ENCODE measurements at regions not wholly inside any gene's neighbourhood (a gene's known extent, or its start where the extent isn't known, plus 50 kb on each side); places are given as distances from the start of the nearest gene placed in this dataset.
"Not testable (repeated sequence)": the region's sequence is repeated elsewhere in the genome, so short reads cannot be mapped to it uniquely, and the experiment has no call there.

DNA sequence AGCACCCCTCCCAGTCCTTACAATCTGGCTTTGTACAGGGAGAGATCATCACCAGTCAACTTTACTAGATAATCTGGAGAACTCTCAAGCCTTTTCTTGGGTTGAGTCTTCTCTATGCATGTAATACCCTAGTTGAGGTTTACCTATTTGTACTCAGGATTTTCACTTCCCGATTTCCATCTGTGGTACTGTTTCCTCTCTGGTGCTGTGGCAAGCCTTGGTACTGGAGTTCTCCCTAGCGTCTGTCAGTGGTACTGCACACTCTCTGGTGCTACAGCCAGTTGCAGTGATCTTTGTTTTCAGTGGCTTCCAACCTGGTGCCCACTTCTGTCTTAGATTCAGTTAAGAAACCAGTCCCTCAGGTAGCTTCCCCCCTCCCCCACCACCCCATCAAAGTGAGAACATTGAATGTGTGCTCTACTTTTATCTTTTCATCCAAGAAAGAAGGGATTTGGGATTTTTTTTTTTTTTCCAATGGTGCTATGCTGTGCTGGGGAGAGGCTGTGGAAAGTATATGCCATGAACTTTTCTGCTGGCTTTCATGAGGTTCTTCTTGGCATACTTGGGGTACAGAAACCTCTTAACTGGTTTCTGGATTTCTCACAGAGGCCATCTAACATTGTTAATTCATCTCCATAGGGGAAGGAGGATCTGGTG, 69.4 kb upstream of the EVL start:
- peak; percentile 32 to 35 for DNase-seq (ENCODE audit: low read depth in 1 of 2, low spot score in 1 of 2)

DNA sequence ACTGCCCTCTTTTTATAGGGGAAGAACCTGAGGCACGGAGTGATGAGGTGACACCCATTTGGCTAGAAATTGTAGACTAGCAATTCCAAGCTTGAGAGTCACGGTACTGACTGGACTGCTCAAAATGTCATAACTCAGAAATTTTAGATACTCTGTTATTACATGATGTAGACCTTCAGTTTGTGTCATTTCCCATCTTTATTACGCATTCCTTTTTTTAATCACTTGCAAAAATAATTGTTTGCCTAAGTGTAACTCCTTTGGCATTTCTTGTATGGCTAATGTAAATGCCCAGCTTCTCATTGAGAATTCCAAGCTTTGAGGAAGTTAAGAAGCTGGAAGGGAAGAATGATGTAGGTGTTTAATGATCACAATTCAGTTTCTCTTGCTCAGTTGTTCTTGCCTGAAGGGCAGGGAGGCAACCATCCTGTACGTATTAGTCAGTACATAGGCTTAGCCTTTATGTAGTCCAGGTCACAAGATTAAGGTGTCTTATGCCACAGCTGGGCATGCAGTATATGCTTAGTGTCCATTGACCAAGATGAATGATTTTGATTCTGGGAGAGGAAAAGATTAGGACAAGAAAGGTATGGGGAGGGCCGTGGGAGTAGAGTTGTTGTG, 68.2 kb upstream of the EVL start:
- no peak for DNase-seq (ENCODE audit: low read depth in 1 of 2, low spot score in 1 of 2)

DNA sequence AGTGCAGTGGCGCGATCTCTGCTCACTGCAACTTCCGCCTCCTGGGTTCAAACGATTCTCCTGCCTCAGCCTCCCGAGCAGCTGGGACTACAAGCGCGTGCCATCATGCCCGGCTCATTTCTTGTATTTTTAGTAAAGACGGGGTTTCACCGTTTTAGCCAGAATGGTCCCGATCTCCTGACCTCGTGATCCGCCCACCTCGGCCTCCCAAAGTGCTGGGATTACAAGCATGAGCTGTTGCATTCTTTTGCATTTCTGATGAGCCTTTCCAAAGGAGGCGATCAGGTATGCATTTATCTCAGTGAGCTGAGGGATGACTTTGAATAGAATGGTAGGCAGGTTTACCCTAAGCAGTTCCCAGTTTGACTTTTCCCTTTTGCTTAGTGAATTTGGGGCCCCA, 64.8 kb upstream of the EVL start:
- DNase-seq (ENCODE audit: low read depth in 1 of 2, low spot score in 1 of 2) = not testable (repeated sequence)

DNA sequence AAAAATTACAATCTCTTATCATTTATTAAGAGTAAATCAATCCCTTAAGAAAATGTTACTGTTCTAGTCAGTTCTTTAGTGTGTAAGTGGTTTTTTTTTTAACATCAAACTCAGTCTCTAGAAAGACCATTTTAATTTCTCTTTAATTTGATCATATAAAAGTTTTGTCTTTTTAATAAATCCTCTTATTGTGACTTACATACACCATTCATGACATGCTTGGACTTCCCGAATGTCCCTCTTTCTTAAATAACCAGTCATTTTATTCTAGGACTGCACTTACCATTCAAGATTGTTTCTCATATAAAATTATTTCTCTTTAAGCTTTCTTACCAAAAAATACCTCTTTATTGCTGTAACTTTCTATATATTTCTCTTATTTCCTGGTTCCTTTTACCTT, 60.8 kb upstream of the EVL start:
- DNase-seq (ENCODE audit: low read depth in 1 of 2, low spot score in 1 of 2) = no peak

DNA sequence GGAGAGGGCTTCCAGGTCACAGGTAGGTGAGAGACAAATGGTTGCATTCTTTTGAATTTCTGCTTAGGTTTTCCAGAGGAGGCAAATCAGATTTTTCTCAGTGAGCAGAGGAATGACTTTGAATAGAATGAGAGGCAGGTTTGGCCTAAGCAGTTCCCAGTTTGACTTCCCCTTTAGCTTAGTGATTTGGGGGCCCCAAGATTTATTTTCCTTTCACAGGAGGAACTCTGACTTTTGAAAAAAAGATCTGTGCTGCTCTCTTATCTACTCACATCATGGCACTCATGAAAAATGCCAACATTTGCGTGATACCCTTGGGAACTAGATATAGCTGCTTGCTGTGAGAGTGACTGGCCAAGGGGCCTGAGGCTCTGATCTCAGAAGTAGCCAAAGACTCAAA, 58.0 kb upstream of the EVL start:
- no peak for DNase-seq (ENCODE audit: low read depth in 1 of 2, low spot score in 1 of 2)

DNA sequence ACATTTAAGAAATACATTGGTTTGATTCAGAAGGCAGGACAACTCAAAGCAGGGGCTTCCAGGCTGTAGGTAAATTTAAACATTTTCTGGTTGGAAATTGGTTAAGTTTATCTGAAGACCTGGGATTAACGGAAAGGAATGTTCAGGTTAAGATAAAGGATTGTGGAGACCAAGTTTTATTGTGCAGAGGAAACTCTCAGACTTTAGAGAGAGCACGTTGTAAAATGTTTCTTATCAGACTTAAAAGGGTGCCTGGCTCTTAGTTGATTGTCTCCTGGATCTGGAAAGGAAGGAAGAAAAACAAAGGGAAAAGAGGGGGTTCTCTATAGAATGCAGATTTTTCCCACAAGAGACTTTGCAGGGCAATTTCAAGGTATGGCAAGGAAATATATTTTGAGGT, 55.4 kb upstream of the EVL start:
- not testable (repeated sequence) for DNase-seq (ENCODE audit: low read depth in 1 of 2, low spot score in 1 of 2)

DNA sequence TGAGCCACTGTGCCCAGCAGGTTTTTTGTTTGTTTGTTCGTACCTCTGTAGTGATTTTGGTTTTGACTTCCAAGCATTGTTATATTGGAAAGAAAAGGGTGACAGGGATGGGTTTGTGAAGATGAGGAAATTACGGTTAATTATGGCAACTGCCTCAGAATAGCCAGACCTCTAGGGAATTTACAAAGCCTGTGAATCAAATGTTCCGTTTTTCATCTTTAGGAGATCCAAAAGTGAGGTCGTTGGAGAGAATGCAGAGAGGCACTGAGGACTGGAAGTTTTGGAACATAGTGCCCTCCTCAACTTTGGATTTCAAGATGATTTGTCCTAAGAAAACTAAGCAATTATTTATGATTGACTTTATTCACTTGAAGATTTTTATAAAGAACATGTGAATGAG, 54.5 kb upstream of the EVL start:
- DNase-seq (ENCODE audit: low read depth in 1 of 2, low spot score in 1 of 2) = no peak

DNA sequence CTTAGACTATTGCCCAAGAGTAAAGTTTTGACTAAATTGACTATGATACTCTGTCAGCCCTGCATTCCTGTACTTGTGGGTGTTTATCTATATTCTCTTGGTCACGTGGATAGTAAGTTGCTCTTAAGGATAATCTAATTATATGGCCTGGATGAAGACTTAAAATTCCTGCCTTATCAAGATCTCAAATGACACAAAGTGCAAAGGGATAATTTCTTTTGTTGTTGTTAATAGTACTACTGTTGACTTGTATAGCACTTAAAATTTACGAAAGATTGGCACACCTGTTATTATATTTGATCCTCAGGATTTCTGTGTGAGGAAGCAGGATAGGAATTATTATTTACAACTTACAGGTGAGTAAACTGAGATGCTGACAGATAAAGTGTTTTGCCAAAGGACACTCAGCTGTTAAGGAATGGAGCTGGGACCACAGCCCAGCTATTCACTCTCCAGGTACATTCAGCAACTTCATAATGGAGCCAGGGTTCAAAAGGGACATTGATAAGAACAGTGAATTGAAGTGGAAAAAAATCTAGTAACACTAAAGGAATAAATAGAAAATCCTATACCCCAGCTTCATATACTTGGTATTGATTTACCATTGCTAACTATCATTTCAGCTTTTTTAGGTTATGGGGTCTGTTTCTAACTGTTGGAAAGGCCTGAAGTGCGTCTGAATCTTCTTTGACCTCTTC, 53.4 kb upstream of the EVL start:
- DNase-seq (ENCODE audit: low read depth in 1 of 2, low spot score in 1 of 2) = no peak

DNA sequence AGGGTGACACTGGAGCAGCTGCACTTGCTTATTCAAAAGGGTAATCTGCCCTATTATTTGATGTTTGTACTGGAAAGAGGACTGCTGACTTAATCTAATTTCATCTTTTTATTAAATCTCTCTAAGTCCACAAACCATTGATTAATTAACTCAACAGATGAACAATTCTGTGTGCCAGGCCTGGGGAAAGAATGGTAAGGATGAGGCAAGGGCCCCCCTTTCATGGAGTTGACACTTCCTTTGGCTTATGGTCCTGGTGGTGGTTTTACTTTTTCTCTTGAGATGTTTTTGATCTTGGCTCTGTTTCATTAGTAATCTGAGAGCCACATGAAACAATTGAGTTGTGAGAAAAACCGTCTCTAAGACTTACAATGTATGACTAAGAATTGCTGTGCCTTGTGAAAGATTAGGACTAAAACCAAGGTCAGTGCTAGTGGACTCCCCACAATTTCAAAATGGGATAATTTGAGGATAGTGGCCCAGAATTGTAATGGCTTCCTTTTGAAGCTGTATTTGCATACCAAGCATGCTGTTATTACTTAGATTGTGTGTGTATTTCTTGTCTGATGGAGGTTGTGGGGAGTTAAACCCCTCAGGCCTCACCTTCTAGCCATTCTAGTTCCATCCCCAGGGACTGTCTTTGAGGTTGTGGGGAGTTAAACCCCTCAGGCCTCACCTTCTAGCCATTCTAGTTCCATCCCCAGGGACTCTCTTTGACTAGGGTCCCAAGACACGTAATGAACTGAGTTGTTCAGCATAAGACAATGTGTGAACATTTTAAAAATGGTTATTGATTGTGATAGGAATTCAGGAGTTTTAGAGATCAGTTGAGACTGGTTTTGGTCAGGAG, 52.5 kb upstream of the EVL start:
- DNase-seq (ENCODE audit: low read depth in 1 of 2, low spot score in 1 of 2) = no peak

DNA sequence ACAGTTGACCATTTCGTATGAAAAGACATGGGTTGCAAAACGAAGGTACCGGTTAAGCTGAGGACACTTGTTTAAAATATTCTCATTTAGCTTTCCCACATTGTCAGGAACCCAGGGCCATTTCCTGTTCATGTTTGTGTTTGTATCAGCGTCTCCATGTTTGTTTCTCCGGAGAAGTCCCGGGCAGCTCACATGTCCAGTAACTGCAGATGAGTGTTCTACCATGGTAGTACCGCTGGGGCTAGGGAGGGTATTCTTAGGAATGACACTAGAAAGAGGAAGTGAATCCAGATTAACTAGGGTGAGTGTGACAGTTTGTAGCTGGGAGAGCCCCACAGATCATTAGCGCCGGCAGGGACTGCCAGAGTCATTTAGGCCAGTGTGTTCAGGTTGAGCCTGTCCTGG, 50.0 kb upstream of the EVL start:
- no peak for DNase-seq (ENCODE audit: low read depth in 1 of 2, low spot score in 1 of 2)

Data from activated T-helper 1 cell treated with anti-CD3 and anti-CD28 coated beads, Interleukin-2, amount 50 U/mL, for 16 hours (primary cell).